ENCODE measurements at regions not wholly inside any gene's neighbourhood (a gene's known extent, or its start where the extent isn't known, plus 50 kb on each side); places are given as distances from the start of the nearest gene placed in this dataset.

- DNase-seq (ENCODE audit: low read depth): no peak
Observed at GRCh38 chr14:94925416-94926173, 155.7 kb upstream of the GSC start.

- no peak for DNase-seq (ENCODE audit: low read depth)
Observed at GRCh38 chr14:94924189-94924588, 154.3 kb upstream of the GSC start.

- DNase-seq (ENCODE audit: low read depth): no peak
Observed at GRCh38 chr14:94923786-94924185, 153.9 kb upstream of the GSC start.

GRCh38 chr14:94922595-94923239 lies 152.8 kb upstream of the GSC start:
- no peak for DNase-seq (ENCODE audit: low read depth)

- DNase-seq (ENCODE audit: low read depth): peak; percentile 7
Observed at GRCh38 chr14:94921882-94922585, 152.1 kb upstream of the GSC start.

GRCh38 chr14:94921456-94921855 lies 151.5 kb upstream of the GSC start:
- no peak for DNase-seq (ENCODE audit: low read depth)

- no peak for DNase-seq (ENCODE audit: low read depth)
Observed at GRCh38 chr14:94919896-94920295, 150.0 kb upstream of the GSC start.

GRCh38 chr14:94918896-94919295 lies 149.0 kb upstream of the GSC start:
- DNase-seq (ENCODE audit: low read depth): peak; percentile 81

GRCh38 chr14:94917041-94917600 lies 147.2 kb upstream of the GSC start:
- no peak for DNase-seq (ENCODE audit: low read depth)

- DNase-seq (ENCODE audit: low read depth): no peak
Observed at GRCh38 chr14:94914191-94914590, 144.3 kb upstream of the GSC start.

GRCh38 chr14:94907626-94908261 lies 137.8 kb upstream of the GSC start:
- no peak for DNase-seq (ENCODE audit: low read depth)

GRCh38 chr14:94906991-94907587 lies 137.2 kb upstream of the GSC start:
- no peak for DNase-seq (ENCODE audit: low read depth)

GRCh38 chr14:94906577-94906976 lies 136.7 kb upstream of the GSC start:
- DNase-seq (ENCODE audit: low read depth): no peak

- no peak for DNase-seq (ENCODE audit: low read depth)
Observed at GRCh38 chr14:94904636-94905035, 134.7 kb upstream of the GSC start.

GRCh38 chr14:94903883-94904282 lies 134.0 kb upstream of the GSC start:
- no peak for DNase-seq (ENCODE audit: low read depth)

GRCh38 chr14:94903338-94903737 lies 133.4 kb upstream of the GSC start:
- no peak for DNase-seq (ENCODE audit: low read depth)

- DNase-seq (ENCODE audit: low read depth): no peak
Observed at GRCh38 chr14:94897561-94897960, 127.6 kb upstream of the GSC start.

- DNase-seq (ENCODE audit: low read depth): peak; percentile 55
Observed at GRCh38 chr14:94897082-94897481, 127.2 kb upstream of the GSC start.

GRCh38 chr14:94893411-94894160 lies 123.7 kb upstream of the GSC start:
- DNase-seq (ENCODE audit: low read depth): no peak

- no peak for DNase-seq (ENCODE audit: low read depth)
Observed at GRCh38 chr14:94890785-94891184, 120.9 kb upstream of the GSC start.
